H9 (cell line): ENCODE measurements at regions not wholly inside any gene's neighbourhood (a gene's known extent, or its start where the extent isn't known, plus 50 kb on each side); places are given as distances from the start of the nearest gene placed in this dataset.

Experiments
- DNase-seq: peaks from one replicate; pipeline ENCODE4 v3.0.0-alpha.2; 2017
- H2AFZ ChIP-seq: one replicate; pipeline ENCODE4 v1.6.1; 2013; ENCODE audit warnings: mild to moderate bottlenecking, low read length, control low read depth, moderate library complexity
- H2AK5ac ChIP-seq: 2 replicates; pipeline ENCODE4 v1.6.1; 2013; ENCODE audit warnings: low read length, control low read depth, mixed read lengths; ENCODE audit not compliant: insufficient read length
- H2BK120ac ChIP-seq: one replicate; pipeline ENCODE4 v1.6.1; 2013; ENCODE audit warnings: low read depth, mild to moderate bottlenecking, low read length, control low read depth, inconsistent platforms; ENCODE audit not compliant: poor library complexity, severe bottlenecking
- H2BK12ac ChIP-seq: 2 replicates; pipeline ENCODE4 v1.6.1; 2013; ENCODE audit warnings: low read length, control low read depth, mixed read lengths, low read depth; ENCODE audit not compliant: insufficient read length
- H2BK15ac ChIP-seq: 2 replicates; pipeline ENCODE4 v1.6.1; 2013; ENCODE audit warnings: low read depth, low read length, control low read depth
- H2BK20ac ChIP-seq: one replicate; pipeline ENCODE4 v1.6.1; 2013; ENCODE audit warnings: low read depth, mild to moderate bottlenecking, low read length, control low read depth, inconsistent platforms; ENCODE audit not compliant: poor library complexity, severe bottlenecking
- H2BK5ac ChIP-seq: 2 replicates; pipeline ENCODE4 v1.6.1; 2013; ENCODE audit warnings: low read length, control low read depth, mixed read lengths; ENCODE audit not compliant: insufficient read length
- H3K14ac ChIP-seq: 2 replicates; pipeline ENCODE4 v1.6.1; 2013; ENCODE audit warnings: low read length, control low read depth; ENCODE audit not compliant: insufficient read depth
- H3K18ac ChIP-seq: 2 replicates; pipeline ENCODE4 v1.6.1; 2013; ENCODE audit warnings: low read depth, mild to moderate bottlenecking, mixed read lengths, low read length, control low read depth; ENCODE audit not compliant: insufficient read length
- H3K23ac ChIP-seq: 2 replicates; pipeline ENCODE4 v1.6.1; 2013; ENCODE audit warnings: low read length, control low read depth, mixed read lengths, low read depth; ENCODE audit not compliant: insufficient read length
- H3K23me2 ChIP-seq: 2 replicates; pipeline ENCODE4 v1.6.1; 2013; ENCODE audit warnings: low read depth, mild to moderate bottlenecking, mixed read lengths, low read length, control low read depth; ENCODE audit not compliant: insufficient read length, poor library complexity, severe bottlenecking
- H3K27ac ChIP-seq: 2 replicates; pipeline ENCODE4 v1.5.1; 2013; ENCODE audit warnings: low read length, control low read depth, mixed read lengths, low read depth; ENCODE audit not compliant: insufficient read length
- H3K27me3 ChIP-seq: 2 replicates; pipeline ENCODE4 v1.6.1; 2013; ENCODE audit warnings: low read length, control low read depth, inconsistent platforms; ENCODE audit not compliant: insufficient read depth
- H3K4ac ChIP-seq: 2 replicates; pipeline ENCODE4 v1.6.1; 2013; ENCODE audit warnings: low read depth, mild to moderate bottlenecking, control low read depth, inconsistent platforms, low read length, moderate library complexity
- H3K4me1 ChIP-seq: 2 replicates; pipeline ENCODE4 v1.6.1; 2013; ENCODE audit warnings: low read length, control low read depth, inconsistent platforms; ENCODE audit not compliant: insufficient read depth
- H3K4me2 ChIP-seq: 2 replicates; pipeline ENCODE4 v1.6.1; 2013; ENCODE audit warnings: low read length, control low read depth, mixed read lengths; ENCODE audit not compliant: insufficient read length, insufficient read depth
- H3K56ac ChIP-seq: 2 replicates; pipeline ENCODE4 v1.6.1; 2013; ENCODE audit warnings: low read depth, mild to moderate bottlenecking, mixed read lengths, low read length, control low read depth; ENCODE audit not compliant: insufficient read length
- H3K79me1 ChIP-seq: 2 replicates; pipeline ENCODE4 v1.6.1; 2013; ENCODE audit warnings: low read depth, mild to moderate bottlenecking, moderate library complexity, low read length, control low read depth, inconsistent platforms; ENCODE audit not compliant: insufficient read depth, poor library complexity, severe bottlenecking
- H3K79me2 ChIP-seq: 2 replicates; pipeline ENCODE4 v1.6.1; 2013; ENCODE audit warnings: low read length, control low read depth, inconsistent platforms; ENCODE audit not compliant: insufficient read depth
- H3K9ac ChIP-seq: 2 replicates; pipeline ENCODE4 v1.6.1; 2013; ENCODE audit warnings: low read length, control low read depth, mixed read lengths; ENCODE audit not compliant: insufficient read length; ENCODE audit errors: extremely low read depth
- H3K9me3 ChIP-seq: one replicate; pipeline ENCODE4 v1.6.1; 2013; ENCODE audit warnings: low read depth, low read length, inconsistent platforms; ENCODE audit not compliant: control insufficient read depth
- H3T11ph ChIP-seq: one replicate; pipeline ENCODE4 v1.6.1; 2013; ENCODE audit warnings: mild to moderate bottlenecking, low read length, control low read depth, inconsistent platforms
- H4K20me1 ChIP-seq: one replicate; pipeline ENCODE4 v1.6.1; 2013; ENCODE audit not compliant: control insufficient read depth, insufficient read length, insufficient read depth
- H4K5ac ChIP-seq: 2 replicates; pipeline ENCODE4 v1.6.1; 2013; ENCODE audit warnings: low read depth, mild to moderate bottlenecking, mixed read lengths, low read length, control low read depth; ENCODE audit not compliant: insufficient read length
- H4K8ac ChIP-seq: replicated peaks from 2 replicates; pipeline ENCODE4 v1.6.1; 2013; ENCODE audit warnings: low read length, control low read depth, mixed read lengths, low read depth; ENCODE audit not compliant: insufficient read length
- H4K91ac ChIP-seq: 2 replicates; pipeline ENCODE4 v1.6.1; 2013; ENCODE audit warnings: low read depth, mild to moderate bottlenecking, moderate library complexity, mixed read lengths, low read length, control low read depth; ENCODE audit not compliant: insufficient read length
- H3K27ac Mint-ChIP-seq, 3 experiments: 2 replicates in 2 of 3; 3 replicates in 1 of 3; pipeline ENCODE4 v1.8.0; 2020 to 2021; ENCODE audit warnings: mixed read lengths in 3 of 3, mild to moderate bottlenecking in 1 of 3, moderate library complexity in 1 of 3
- H3K27me3 Mint-ChIP-seq: 2 replicates; pipeline ENCODE4 v1.8.0; 2021; ENCODE audit warnings: low read depth, mild to moderate bottlenecking, moderate library complexity, mixed read lengths
- H3K36me3 Mint-ChIP-seq, 3 experiments: 2 replicates in 2 of 3; 3 replicates in 1 of 3; pipeline ENCODE4 v1.8.0; 2020 to 2021; ENCODE audit warnings: low read depth in 3 of 3, mixed read lengths in 3 of 3; ENCODE audit not compliant: insufficient read depth in 1 of 3
- H3K4me1 Mint-ChIP-seq, 2 experiments: 2 replicates each; pipeline ENCODE4 v1.8.0; 2020; ENCODE audit warnings: mixed read lengths in 2 of 2
- H3K4me3 Mint-ChIP-seq, 2 experiments: 2 replicates in 1 of 2; 3 replicates in 1 of 2; pipeline ENCODE4 v1.8.0; 2020 to 2021; ENCODE audit warnings: mild to moderate bottlenecking in 2 of 2, mixed read lengths in 2 of 2, moderate library complexity in 1 of 2
- H3K9me3 Mint-ChIP-seq, 2 experiments: 2 replicates in 1 of 2; 3 replicates in 1 of 2; pipeline ENCODE4 v1.8.0; 2020; ENCODE audit warnings: mild to moderate bottlenecking in 2 of 2, mixed read lengths in 2 of 2, moderate library complexity in 1 of 2
- WGBS: extraction: QIAGEN DNeasy Blood & Tissue Kit; methylation state at CpG from one replicate; pipeline ENCODE4 v1.1.7; 2013; ENCODE audit warnings: missing lambda C conversion rate, low lambda C conversion rate, mixed read lengths; ENCODE audit not compliant: insufficient read length; ENCODE audit errors: extremely low coverage; 5-methylcytosine and 5-hydroxymethylcytosine counted together
- TF ChIP-seq, protein P1 (sequence below): fragments of 200-600 bp; sonication (generic); conservative IDR thresholded peaks from 3 replicates; pipeline ENCODE4 v1.8.0; 2021; ENCODE audit warnings: antibody characterized with exemption, mild to moderate bottlenecking

DNA sequence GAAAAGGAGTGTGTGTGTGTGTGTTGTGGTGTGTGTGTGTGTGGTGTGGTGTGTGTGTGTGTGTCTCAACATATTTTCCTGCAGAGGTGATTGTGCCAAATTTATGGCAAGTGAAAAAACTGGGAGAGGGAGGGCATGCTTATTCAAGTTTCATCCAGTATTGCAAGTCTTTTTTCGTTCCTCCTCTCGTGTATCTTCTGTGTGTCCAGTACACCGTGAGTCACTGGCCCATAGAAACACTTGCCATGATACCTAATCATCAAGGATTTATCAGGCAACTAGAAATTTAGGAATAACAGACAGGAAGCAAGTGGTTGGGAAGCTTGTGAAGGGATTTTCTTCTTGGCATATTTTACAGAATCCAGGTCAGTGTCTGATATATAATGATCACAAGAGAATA, 820.5 kb downstream of the GATA3 start:
- H3K23me2 ChIP-seq, result no peaks in the 10 kb centered on the region
- H3K9me3 Mint-ChIP-seq, result no peaks in the 10 kb centered on the region
- H2BK15ac ChIP-seq, result no peak overlapping the region
- H3K4me3 Mint-ChIP-seq, result no peak overlapping the region
- no peak overlapping the region for H2BK120ac ChIP-seq
- peaks cover 5% of the 10 kb centered on the region for H3K27me3 Mint-ChIP-seq
- H3K4me1 Mint-ChIP-seq, result no peaks in the 10 kb centered on the region
- H3K27me3 ChIP-seq, result no peaks in the 10 kb centered on the region
- no CpG with 5 or more reads among the region's 3 CpGs for WGBS
- H4K5ac ChIP-seq, result no peak overlapping the region
- no peak overlapping the region for H2BK5ac ChIP-seq
- no peaks in the 10 kb centered on the region for H3K4me1 ChIP-seq
- no peak overlapping the region for H2AFZ ChIP-seq
- no peaks in the 10 kb centered on the region for H3K9me3 ChIP-seq
- H3K27ac Mint-ChIP-seq, result no peak overlapping the region
- H3T11ph ChIP-seq, result no peak overlapping the region
- H3K9ac ChIP-seq, result no peak overlapping the region
- H3K4me2 ChIP-seq, result no peak overlapping the region
- no peaks in the 10 kb centered on the region for H3K79me2 ChIP-seq
- H4K20me1 ChIP-seq, result no peaks in the 10 kb centered on the region
- H4K8ac ChIP-seq, result no peak overlapping the region
- no peak overlapping the region for H3K14ac ChIP-seq
- no peak overlapping the region for H4K91ac ChIP-seq
- no peak overlapping the region for H2BK12ac ChIP-seq
- no peak overlapping the region for H2BK20ac ChIP-seq
- TF ChIP-seq, protein P1, sequence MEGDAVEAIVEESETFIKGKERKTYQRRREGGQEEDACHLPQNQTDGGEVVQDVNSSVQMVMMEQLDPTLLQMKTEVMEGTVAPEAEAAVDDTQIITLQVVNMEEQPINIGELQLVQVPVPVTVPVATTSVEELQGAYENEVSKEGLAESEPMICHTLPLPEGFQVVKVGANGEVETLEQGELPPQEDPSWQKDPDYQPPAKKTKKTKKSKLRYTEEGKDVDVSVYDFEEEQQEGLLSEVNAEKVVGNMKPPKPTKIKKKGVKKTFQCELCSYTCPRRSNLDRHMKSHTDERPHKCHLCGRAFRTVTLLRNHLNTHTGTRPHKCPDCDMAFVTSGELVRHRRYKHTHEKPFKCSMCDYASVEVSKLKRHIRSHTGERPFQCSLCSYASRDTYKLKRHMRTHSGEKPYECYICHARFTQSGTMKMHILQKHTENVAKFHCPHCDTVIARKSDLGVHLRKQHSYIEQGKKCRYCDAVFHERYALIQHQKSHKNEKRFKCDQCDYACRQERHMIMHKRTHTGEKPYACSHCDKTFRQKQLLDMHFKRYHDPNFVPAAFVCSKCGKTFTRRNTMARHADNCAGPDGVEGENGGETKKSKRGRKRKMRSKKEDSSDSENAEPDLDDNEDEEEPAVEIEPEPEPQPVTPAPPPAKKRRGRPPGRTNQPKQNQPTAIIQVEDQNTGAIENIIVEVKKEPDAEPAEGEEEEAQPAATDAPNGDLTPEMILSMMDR, result no peak
- H3K27ac ChIP-seq, result no peak overlapping the region
- no peaks in the 10 kb centered on the region for H3K36me3 Mint-ChIP-seq
- no peaks in the 10 kb centered on the region for H3K79me1 ChIP-seq
- H3K4ac ChIP-seq, result no peak overlapping the region
- H3K18ac ChIP-seq, result no peak overlapping the region
- H3K23ac ChIP-seq, result no peak overlapping the region
- H2AK5ac ChIP-seq, result no peak overlapping the region
- no peak overlapping the region for H3K56ac ChIP-seq
- no peak for DNase-seq
